Esophagus squamous epithelium (tissue), 4 donors: ENCODE measurements at regions not wholly inside any gene's neighbourhood (a gene's known extent, or its start where the extent isn't known, plus 50 kb on each side); places are given as distances from the start of the nearest gene placed in this dataset.

Experiments
- CTCF ChIP-seq, 6 experiments: fragments of 450-650 bp in 4 of 6; fragments of 200-600 bp in 2 of 6; sonication (generic) in 2 of 6; IDR thresholded peaks; one replicate each; pipeline ENCODE4 v1.5.1; 2016 to 2019; ENCODE audit warnings: antibody characterized with exemption in 6 of 6, mild to moderate bottlenecking in 4 of 6, moderate library complexity in 4 of 6
- POLR2A ChIP-seq, 4 donors: fragments of 450-650 bp; IDR thresholded peaks; one replicate each; pipeline ENCODE4 v1.6.1; 2017; ENCODE audit warnings: antibody characterized with exemption in 4 of 4, mild to moderate bottlenecking in 4 of 4, moderate library complexity in 3 of 4

GRCh38 chr2:48118895-48119294 lies 195.6 kb upstream of the FOXN2 start:
- TF ChIP-seq CTCF (IDR thresholded peaks at IDR 0.05) = no peak
- no peak for TF ChIP-seq POLR2A (IDR thresholded peaks at IDR 0.05)
